Loucy (cell line): ENCODE measurements at regions not wholly inside any gene's neighbourhood (a gene's known extent, or its start where the extent isn't known, plus 50 kb on each side); places are given as distances from the start of the nearest gene placed in this dataset.

Experiments used
- H2AFZ ChIP-seq: fragments of 200-600 bp; sonication (generic); 2 replicates; pipeline ENCODE4 v1.6.0; 2016; ENCODE audit warnings: antibody characterized with exemption, mild to moderate bottlenecking, low read length, moderate library complexity
- H3F3A ChIP-seq: fragments of 200-600 bp; 2 replicates; pipeline ENCODE4 v1.6.0; 2016; ENCODE audit warnings: antibody characterized with exemption, low read depth, mild to moderate bottlenecking
- H3K27me3 ChIP-seq: fragments of 200-600 bp; sonication (generic); 2 replicates; pipeline ENCODE4 v1.6.1; 2014; ENCODE audit warnings: low read length, mild to moderate bottlenecking; ENCODE audit not compliant: insufficient read depth, poor library complexity, severe bottlenecking
- H3K36me3 ChIP-seq: fragments of 200-600 bp; sonication (generic); 2 replicates; pipeline ENCODE4 v1.6.1; 2016; ENCODE audit warnings: low read length; ENCODE audit not compliant: insufficient read depth
- H3K4me1 ChIP-seq: fragments of 200-600 bp; sonication (generic); 2 replicates; pipeline ENCODE4 v1.5.1; 2014; ENCODE audit warnings: low read length, mild to moderate bottlenecking; ENCODE audit not compliant: insufficient read depth, poor library complexity, severe bottlenecking
- H3K4me2 ChIP-seq: fragments of 200-600 bp; sonication (generic); 2 replicates; pipeline ENCODE4 v1.6.0; 2014; ENCODE audit warnings: antibody characterized with exemption, low read length, low read depth, mild to moderate bottlenecking; ENCODE audit not compliant: poor library complexity, severe bottlenecking
- H3K4me3 ChIP-seq: fragments of 200-600 bp; sonication (generic); 2 replicates; pipeline ENCODE4 v1.5.1; 2014; ENCODE audit warnings: low read length, mild to moderate bottlenecking, mixed read lengths; ENCODE audit not compliant: poor library complexity, severe bottlenecking
- H3K79me2 ChIP-seq: fragments of 200-600 bp; sonication (generic); 2 replicates; pipeline ENCODE4 v1.6.1; 2014; ENCODE audit warnings: low read length; ENCODE audit not compliant: insufficient read depth
- H3K9ac ChIP-seq: fragments of 200-600 bp; sonication (generic); 2 replicates; pipeline ENCODE4 v1.6.0; 2014; ENCODE audit warnings: mild to moderate bottlenecking, low read depth, low read length, moderate library complexity; ENCODE audit not compliant: poor library complexity, severe bottlenecking
- H3K9me2 ChIP-seq: fragments of 200-600 bp; sonication (generic); replicated peaks from 2 replicates; pipeline ENCODE4 v1.6.1; 2016; ENCODE audit warnings: low read depth, low read length, mixed read lengths
- H3K9me3 ChIP-seq: fragments of 200-600 bp; sonication (generic); 2 replicates; pipeline ENCODE4 v1.6.1; 2014; ENCODE audit warnings: mild to moderate bottlenecking, antibody characterized with exemption, low read length, low read depth; ENCODE audit not compliant: insufficient read depth
- H4K20me1 ChIP-seq: fragments of 200-600 bp; sonication (generic); 2 replicates; pipeline ENCODE4 v1.6.0; 2014; ENCODE audit warnings: antibody characterized with exemption, low read length, mild to moderate bottlenecking; ENCODE audit not compliant: insufficient read depth, poor library complexity, severe bottlenecking
- EZH2phosphoT487 ChIP-seq: fragments of 200-600 bp; IDR thresholded peaks from 2 replicates; pipeline ENCODE4 v1.6.1; 2018; ENCODE audit warnings: antibody characterized with exemption, mild to moderate bottlenecking, moderate library complexity, borderline replicate concordance
- TF ChIP-seq, protein P1 (sequence below): fragments of 200-600 bp; sonication (generic); conservative IDR thresholded peaks from 2 replicates; pipeline ENCODE4 v1.5.1; 2014; ENCODE audit warnings: mild to moderate bottlenecking, antibody characterized with exemption, low read length

DNA sequence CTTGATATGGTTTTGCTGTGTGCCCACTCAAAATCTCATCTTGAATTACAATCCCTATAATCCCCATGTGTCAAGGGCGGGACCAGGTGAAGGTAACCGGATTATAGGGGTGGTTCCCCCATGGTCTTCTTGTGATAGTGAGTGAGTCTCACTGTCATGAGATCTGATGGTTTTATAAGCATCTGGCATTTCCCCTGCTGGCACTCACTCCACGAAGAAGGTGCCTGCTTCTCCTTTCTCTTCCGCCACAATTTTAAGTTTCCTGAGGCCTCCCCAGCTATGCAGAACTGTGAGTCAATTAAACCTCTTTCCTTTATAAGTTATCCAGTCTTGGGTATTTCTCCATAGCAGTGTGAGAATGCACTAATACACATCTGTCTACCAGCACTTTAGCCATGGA, 109.5 kb upstream of the SDK1 start:
- no peak for TF ChIP-seq EZH2phosphoT487
- TF ChIP-seq, protein P1, sequence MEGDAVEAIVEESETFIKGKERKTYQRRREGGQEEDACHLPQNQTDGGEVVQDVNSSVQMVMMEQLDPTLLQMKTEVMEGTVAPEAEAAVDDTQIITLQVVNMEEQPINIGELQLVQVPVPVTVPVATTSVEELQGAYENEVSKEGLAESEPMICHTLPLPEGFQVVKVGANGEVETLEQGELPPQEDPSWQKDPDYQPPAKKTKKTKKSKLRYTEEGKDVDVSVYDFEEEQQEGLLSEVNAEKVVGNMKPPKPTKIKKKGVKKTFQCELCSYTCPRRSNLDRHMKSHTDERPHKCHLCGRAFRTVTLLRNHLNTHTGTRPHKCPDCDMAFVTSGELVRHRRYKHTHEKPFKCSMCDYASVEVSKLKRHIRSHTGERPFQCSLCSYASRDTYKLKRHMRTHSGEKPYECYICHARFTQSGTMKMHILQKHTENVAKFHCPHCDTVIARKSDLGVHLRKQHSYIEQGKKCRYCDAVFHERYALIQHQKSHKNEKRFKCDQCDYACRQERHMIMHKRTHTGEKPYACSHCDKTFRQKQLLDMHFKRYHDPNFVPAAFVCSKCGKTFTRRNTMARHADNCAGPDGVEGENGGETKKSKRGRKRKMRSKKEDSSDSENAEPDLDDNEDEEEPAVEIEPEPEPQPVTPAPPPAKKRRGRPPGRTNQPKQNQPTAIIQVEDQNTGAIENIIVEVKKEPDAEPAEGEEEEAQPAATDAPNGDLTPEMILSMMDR, result no peak
- Histone ChIP-seq H3K4me2 (no peak overlapping the region), H3K79me2 (no peaks in the 10 kb centered on the region)

DNA sequence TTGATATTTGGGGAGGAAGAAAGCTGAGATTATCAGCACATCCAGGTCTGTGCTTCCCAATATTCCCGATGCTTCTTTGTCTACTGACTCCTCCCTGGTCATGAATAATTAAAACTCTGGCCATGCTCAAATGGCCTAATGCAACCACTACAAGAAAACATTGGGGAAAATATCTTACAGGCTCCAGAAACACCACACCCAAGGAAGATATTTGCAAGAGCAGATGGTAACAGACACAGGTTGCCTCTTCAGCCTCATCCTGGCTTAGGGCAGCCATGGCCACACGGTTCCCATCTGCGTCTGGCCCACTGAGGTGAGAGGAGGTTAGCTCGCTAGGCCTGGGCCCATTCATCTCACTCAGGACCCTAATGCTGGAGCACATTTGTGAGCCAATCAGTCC, 108.4 kb upstream of the SDK1 start:
- Histone ChIP-seq H3K4me2 (no peak overlapping the region), H3K9me3 (no peaks in the 10 kb centered on the region), H3K79me2 (no peaks in the 10 kb centered on the region), H3K36me3 (no peaks in the 10 kb centered on the region), H3K9ac (no peak overlapping the region), H3K27me3 (no peaks in the 10 kb centered on the region), H2AFZ (no peak overlapping the region), H4K20me1 (no peaks in the 10 kb centered on the region), H3K4me3 (no peak overlapping the region), H3F3A (no peaks in the 10 kb centered on the region), H3K9me2 (no peaks in the 10 kb centered on the region), H3K4me1 (no peaks in the 10 kb centered on the region)
- TF ChIP-seq, protein P1, result no peak
- no peak for TF ChIP-seq EZH2phosphoT487

More for the DNA sequence above, 109.5 kb upstream of the SDK1 start:
- Histone ChIP-seq H3K4me1 (no peaks in the 10 kb centered on the region), H4K20me1 (no peaks in the 10 kb centered on the region), H3K4me3 (no peak overlapping the region), H3K9me3 (no peaks in the 10 kb centered on the region), H3K9me2 (no peaks in the 10 kb centered on the region), H3K27me3 (no peaks in the 10 kb centered on the region), H3K9ac (no peak overlapping the region), H2AFZ (no peak overlapping the region), H3F3A (no peaks in the 10 kb centered on the region), H3K36me3 (no peaks in the 10 kb centered on the region)

DNA sequence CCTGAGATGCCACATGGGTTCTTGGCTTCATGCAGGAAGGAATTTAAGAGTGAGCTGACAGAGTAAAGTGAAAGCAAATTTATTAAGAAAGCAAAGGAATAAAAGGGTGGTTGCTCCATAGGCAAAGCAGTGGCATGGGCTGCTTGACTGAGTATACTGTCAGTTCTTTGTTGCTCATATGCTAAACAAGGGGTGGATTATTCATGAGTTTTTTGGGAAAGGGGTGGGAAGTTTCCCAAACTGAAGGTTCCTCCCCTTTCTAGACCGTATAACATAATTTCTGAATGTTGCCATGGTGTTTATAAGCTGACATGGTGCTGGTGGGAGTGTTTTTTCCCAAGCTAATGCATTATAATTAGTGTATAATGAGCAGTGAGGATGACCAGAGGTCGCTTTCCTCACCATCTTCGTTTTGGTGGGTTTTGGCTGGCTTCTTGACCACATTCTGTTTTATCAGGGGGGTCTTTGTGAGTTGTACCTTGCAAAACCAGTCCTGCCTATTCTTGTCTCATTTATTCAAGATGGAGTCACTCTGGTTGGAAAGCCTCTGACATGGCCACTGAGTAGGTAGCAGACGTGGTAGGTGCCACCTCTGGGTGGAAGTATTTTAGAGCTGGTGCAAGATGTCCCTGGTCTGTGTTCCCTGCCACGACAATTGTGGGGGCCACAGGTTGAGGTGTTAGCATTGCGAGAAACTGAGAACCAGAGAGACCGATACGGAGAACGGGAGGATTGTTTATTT, 107.5 kb upstream of the SDK1 start:
- Histone ChIP-seq H3F3A (no peaks in the 10 kb centered on the region), H3K4me3 (no peak overlapping the region), H3K4me1 (no peaks in the 10 kb centered on the region), H3K36me3 (no peaks in the 10 kb centered on the region), H3K9ac (no peak overlapping the region), H3K9me3 (no peaks in the 10 kb centered on the region), H3K79me2 (no peaks in the 10 kb centered on the region), H3K9me2 (no peaks in the 10 kb centered on the region), H2AFZ (no peak overlapping the region), H4K20me1 (no peaks in the 10 kb centered on the region), H3K27me3 (no peaks in the 10 kb centered on the region), H3K4me2 (no peak overlapping the region)
- TF ChIP-seq, protein P1, result no peak
- TF ChIP-seq EZH2phosphoT487, result no peak
